Pancreas (tissue), 10 donors: ENCODE measurements at regions not wholly inside any gene's neighbourhood (a gene's known extent, or its start where the extent isn't known, plus 50 kb on each side); places are given as distances from the start of the nearest gene placed in this dataset.

Experiments
- ATAC-seq, 4 donors: fragments of 200-7000 bp; cut with Tn5 transposase; one replicate each; pipeline versions ENCODE4 v1.8.0 to v1.9.1; 2020; ENCODE audit warnings: mild to moderate bottlenecking in 4 of 4, moderate library complexity in 4 of 4
- DNase-seq, 6 donors: peaks; one replicate each; pipeline ENCODE4 v3.0.0-alpha.2; 2020
- FAIRE-seq: peaks from 2 replicates; lab custom pipeline; 2012; peaks lifted over from hg19 to GRCh38; lab: Jason Lieb, UNC
- H3K27ac ChIP-seq, 4 donors: fragments of 200-600 bp; sonication (generic); 1 replicate in 3 of 4; 2 replicates in 1 of 4; pipeline versions ENCODE4 v1.5.0 to v1.8.0; 2020
- H3K27me3 ChIP-seq, 4 donors: fragments of 200-600 bp; one replicate each; pipeline ENCODE4 v1.8.0; 2021
- H3K36me3 ChIP-seq, 3 donors: fragments of 200-600 bp; sonication (generic) in 1 of 3; one replicate each; pipeline versions ENCODE4 v1.5.0 to v1.8.0; 2020 to 2021
- H3K4me1 ChIP-seq, 3 donors: fragments of 200-600 bp; one replicate each; pipeline ENCODE4 v1.8.0; 2021
- H3K4me3 ChIP-seq, 4 donors: fragments of 200-600 bp; sonication (generic) in 2 of 4; one replicate each; pipeline versions ENCODE4 v1.5.0 to v1.8.0; 2020 to 2021
- H3K9me3 ChIP-seq, 4 donors: fragments of 200-600 bp; one replicate each; pipeline ENCODE4 v1.8.0; 2021
- WGBS, 2 donors: extraction: QIAGEN DNeasy Blood & Tissue Kit; methylation state at CpG; one replicate each; pipeline ENCODE4 v1.1.7; 2013; 5-methylcytosine and 5-hydroxymethylcytosine counted together
- intact Hi-C, 3 donors: fragments of 100-400 bp; cut with DNase I; formaldehyde crosslinking; loops; one replicate each; pipeline versions ENCODE4 v1.11.1 to v1.14.2; 2022
- TF ChIP-seq, protein P1 (sequence below), 4 donors: fragments of 200-600 bp; sonication (generic) in 3 of 4; IDR thresholded peaks; one replicate each; pipeline versions ENCODE4 v1.5.0 to v1.8.0; 2021; ENCODE audit warnings: antibody characterized with exemption in 4 of 4
- donor health status: healthy with polysubstance abuse.
- donor health status: DM: no; HTN: no; CAD: no; lungs with moderate emphysema.
- donor health status: DM: no; HTN: no; CAD: no.
- donor health status: control.
- donor health status: control.
- donor health status: Bipolar disorder and iron deficiency.
- donor health status: DM: yes; HTN: yes; CAD: no.
- donor health status: DM: no; HTN: no; CAD: no.
- donor health status: DM: no; HTN: no; CAD: no.
- donor health status: DM: yes; HTN: yes; CAD: no.

DNA sequence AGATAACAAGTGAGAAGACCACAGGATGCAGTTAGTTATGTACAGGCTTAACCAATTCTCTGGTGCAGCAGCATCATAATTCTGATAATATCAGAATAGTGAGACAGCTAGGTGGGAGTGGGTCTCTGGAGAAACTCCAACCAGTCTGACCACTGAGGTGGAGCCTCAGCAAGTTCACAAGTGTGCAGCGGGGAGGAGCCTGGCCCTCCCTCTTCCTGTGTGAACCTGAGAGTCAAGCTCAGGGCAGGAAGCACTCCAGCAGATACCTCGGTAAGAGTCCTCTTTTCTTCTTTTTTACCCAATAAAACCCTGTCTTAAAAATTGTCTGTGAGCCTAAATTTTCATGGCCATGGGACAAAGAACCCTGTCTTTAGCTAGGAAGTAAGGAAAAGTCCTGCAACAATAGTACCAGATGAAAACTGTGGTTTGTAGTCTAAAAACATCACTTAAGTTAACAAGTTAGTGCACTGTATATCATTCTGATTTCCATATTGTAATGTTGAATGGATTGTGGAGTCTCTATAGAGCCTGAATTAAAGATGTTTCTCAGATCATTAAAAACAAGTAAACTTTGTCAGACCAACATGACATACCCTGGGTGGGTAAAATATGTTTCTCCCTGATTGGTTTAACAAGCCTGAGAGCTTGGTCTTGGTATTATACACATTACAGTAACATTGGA, 370.8 kb downstream of the TMEM182 start:
- ATAC-seq = no peak
- Histone ChIP-seq H3K9me3 (no peaks in the 10 kb centered on the region), H3K4me1 (no peaks in the 10 kb centered on the region), H3K27me3 (peaks cover 0 to 5% (median 0%) of the 10 kb centered on the region in 4 donors), H3K4me3 (no peak overlapping the region), H3K27ac (no peak overlapping the region), H3K36me3 (no peaks in the 10 kb centered on the region)
- TF ChIP-seq, protein P1, sequence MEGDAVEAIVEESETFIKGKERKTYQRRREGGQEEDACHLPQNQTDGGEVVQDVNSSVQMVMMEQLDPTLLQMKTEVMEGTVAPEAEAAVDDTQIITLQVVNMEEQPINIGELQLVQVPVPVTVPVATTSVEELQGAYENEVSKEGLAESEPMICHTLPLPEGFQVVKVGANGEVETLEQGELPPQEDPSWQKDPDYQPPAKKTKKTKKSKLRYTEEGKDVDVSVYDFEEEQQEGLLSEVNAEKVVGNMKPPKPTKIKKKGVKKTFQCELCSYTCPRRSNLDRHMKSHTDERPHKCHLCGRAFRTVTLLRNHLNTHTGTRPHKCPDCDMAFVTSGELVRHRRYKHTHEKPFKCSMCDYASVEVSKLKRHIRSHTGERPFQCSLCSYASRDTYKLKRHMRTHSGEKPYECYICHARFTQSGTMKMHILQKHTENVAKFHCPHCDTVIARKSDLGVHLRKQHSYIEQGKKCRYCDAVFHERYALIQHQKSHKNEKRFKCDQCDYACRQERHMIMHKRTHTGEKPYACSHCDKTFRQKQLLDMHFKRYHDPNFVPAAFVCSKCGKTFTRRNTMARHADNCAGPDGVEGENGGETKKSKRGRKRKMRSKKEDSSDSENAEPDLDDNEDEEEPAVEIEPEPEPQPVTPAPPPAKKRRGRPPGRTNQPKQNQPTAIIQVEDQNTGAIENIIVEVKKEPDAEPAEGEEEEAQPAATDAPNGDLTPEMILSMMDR (IDR thresholded peaks at IDR 0.05) = no peak
- no peak for DNase-seq
- intact Hi-C loops = no loop called here
- no peak for FAIRE-seq
- 60 to 69% methylated on average over 2 of the region's 2 CpGs for WGBS, 2 donors

DNA sequence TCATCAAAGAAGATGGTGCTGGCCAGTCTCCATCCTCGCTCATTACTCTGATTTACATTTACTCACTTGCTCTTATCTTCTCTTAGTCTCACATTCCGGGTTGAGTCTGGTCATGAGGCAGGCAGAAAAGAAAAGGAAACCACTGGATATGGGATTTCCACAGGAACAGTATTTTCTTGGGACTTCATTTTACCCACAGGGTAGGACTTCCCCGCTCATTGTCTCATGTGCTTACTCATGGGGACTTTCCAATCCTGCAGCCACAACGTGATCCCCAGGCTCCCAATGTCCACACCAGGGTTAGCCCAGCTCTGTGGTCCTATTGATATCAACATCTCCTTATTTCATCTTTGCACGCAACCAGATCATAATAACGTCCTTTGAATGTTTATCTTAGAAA, 373.8 kb downstream of the TMEM182 start:
- intact Hi-C loops = no loop called here
- Histone ChIP-seq H3K27me3 (no peaks in the 10 kb centered on the region), H3K36me3 (no peaks in the 10 kb centered on the region), H3K9me3 (no peaks in the 10 kb centered on the region), H3K4me3 (no peak overlapping the region), H3K4me1 (no peaks in the 10 kb centered on the region), H3K27ac (no peak overlapping the region)
- DNase-seq = no peak
- WGBS, 2 donors = 54 to 66% methylated on average over 6 of the region's 6 CpGs
- no peak for FAIRE-seq
- ATAC-seq = no peak
- TF ChIP-seq, protein P1 (IDR thresholded peaks at IDR 0.05) = no peak

DNA sequence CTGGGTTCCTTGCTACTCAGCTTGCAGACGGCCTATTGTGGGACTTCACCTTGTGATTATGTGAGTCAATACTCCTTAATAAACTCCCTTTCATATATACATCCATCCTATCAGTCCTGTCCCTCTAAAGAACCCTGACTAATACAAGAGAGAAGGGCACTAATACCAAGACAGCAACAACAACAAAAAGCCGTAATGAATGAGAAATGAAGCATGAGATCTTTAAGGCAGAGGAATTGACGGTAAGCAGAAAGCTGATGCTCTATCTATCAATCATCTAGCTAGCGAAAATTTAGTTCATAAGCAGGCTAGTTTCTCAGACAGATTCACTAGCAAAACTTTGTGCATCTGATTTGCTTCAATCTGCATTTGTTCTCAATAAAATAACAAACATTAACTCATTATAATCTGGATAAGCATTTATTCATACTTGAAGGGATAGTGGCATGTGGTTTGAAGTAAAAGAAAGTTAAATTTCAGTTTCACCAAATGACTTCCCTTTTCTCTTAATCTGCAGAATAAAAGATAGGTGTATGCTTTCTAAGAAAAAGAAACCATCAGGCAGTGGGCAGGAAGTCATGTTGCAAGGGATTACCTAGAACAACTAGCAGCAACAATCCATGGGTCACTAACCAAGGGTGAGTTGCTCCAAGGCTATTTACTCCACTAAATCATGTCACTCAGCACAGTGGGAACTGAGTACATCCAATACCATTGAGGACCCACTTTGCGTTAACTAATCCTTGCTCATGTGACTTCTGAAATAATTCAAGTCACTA, 376.5 kb downstream of the TMEM182 start:
- Histone ChIP-seq H3K36me3 (no peaks in the 10 kb centered on the region), H3K4me1 (no peaks in the 10 kb centered on the region), H3K4me3 (no peak overlapping the region), H3K27ac (no peak overlapping the region), H3K9me3 (no peaks in the 10 kb centered on the region), H3K27me3 (no peaks in the 10 kb centered on the region)
- ATAC-seq (no peak), DNase-seq (no peak), FAIRE-seq (no peak)
- intact Hi-C loops = no loop called here
- TF ChIP-seq, protein P1 (IDR thresholded peaks at IDR 0.05) = no peak
- WGBS, 2 donors = 69 to 77% methylated on average over 5 of the region's 5 CpGs

DNA sequence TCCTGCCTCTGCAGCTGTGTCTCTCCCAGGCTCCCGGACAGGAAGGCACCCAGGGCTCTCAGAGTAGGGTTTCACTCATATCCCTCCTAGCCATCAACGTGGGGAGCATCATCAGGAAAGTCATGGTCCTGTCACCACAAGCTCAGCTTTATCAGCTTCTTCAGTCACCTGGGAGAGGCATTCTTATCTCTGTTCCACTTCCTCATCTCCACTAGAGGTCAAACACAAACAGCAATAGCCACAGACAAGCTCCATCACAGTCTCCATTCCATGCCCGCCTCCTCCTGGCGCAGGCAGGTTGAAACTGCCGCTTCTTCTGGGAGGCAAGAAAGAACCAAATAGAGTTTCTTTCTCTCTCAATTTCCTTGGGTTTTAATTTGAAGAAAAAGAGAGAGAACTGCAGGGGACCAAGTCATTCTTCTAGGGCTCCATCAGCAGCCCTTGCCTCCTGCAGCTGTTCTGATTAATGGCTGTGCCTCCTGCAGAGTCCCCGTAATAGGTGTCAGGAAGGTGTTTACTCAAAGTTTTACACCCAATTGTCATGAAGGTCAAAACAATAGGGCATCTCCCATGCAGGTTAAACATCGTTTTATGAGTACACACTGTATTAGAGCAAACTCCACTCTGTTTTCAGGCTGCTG, 377.9 kb downstream of the TMEM182 start:
- ATAC-seq = no peak
- no peaks in the 10 kb centered on the region for H3K36me3 ChIP-seq
- no peaks in the 10 kb centered on the region for H3K9me3 ChIP-seq
- DNase-seq = no peak
- TF ChIP-seq, protein P1 (IDR thresholded peaks at IDR 0.05) = no peak
- H3K4me3 ChIP-seq = no peak overlapping the region
- no peak for FAIRE-seq
- no peak overlapping the region for H3K27ac ChIP-seq
- 20 to 21% methylated on average over 7 of the region's 7 CpGs for WGBS, 2 donors
- intact Hi-C loops = no loop called here
- no peaks in the 10 kb centered on the region for H3K27me3 ChIP-seq
- H3K4me1 ChIP-seq = no peaks in the 10 kb centered on the region
